ENCODE measurements at regions not wholly inside any gene's neighbourhood (a gene's known extent, or its start where the extent isn't known, plus 50 kb on each side); places are given as distances from the start of the nearest gene placed in this dataset.

GRCh38 chr18:28404694-28405093 is 227.8 kb upstream of the CDH2 start:
- Mint-ChIP-seq H3K27me3 (ENCODE audit: low read depth) (no peaks in the 10 kb centered on the region), H3K9me3 (peaks cover 8% of the 10 kb centered on the region), H3K27ac (no peak overlapping the region), H3K4me1 (ENCODE audit: low read depth) (no peaks in the 10 kb centered on the region), H3K4me3 (no peak overlapping the region), H3K36me3 (ENCODE audit: low read depth) (no peaks in the 10 kb centered on the region)
- CTCF ChIA-PET = no interaction called here
- intact Hi-C loops (cut with micrococcal nuclease) = no loop called here
- no peak for DNase-seq

DNA sequence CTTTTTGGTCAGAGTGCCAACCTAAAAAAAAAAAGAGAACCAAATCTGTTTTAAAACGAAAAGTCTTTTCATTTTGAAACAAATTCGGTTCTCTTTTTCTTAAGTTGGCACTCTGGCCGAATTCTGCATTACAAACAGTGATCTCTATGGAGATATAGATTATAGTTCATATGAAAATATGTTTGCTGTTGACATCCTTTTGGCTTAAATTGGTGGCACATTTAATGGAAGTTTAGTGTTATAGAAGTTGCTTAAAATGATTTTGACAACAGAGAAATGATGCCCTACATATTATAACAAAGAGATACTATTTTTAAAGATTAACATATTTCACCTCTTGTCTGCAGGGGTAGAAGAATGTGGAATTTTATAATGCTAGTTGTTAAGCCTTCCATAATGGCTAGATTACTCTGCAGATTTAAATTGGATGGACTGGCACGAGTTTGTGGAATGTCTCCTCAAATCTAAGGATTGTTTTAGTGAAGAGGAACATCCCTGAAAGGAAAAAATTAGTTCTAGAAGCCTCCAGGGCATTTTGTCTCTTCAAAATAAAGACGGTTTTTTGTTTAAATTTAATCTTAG is 222.9 kb upstream of the CDH2 start:
- H3K9me3 Mint-ChIP-seq = peaks cover 14% of the 10 kb centered on the region

GRCh38 chr18:28398471-28398870 is 221.5 kb upstream of the CDH2 start:
- H3K27ac Mint-ChIP-seq = no peak overlapping the region
- H3K27me3 Mint-ChIP-seq (ENCODE audit: low read depth) = no peaks in the 10 kb centered on the region
- intact Hi-C loops (cut with micrococcal nuclease) = no loop called here
- no peaks in the 10 kb centered on the region for H3K36me3 Mint-ChIP-seq (ENCODE audit: low read depth)
- H3K4me1 Mint-ChIP-seq (ENCODE audit: low read depth) = no peaks in the 10 kb centered on the region
- CTCF ChIA-PET = no interaction called here
- H3K4me3 Mint-ChIP-seq = no peak overlapping the region
- DNase-seq = no peak
- H3K9me3 Mint-ChIP-seq = peaks cover 14% of the 10 kb centered on the region

More for the DNA sequence above, 222.9 kb upstream of the CDH2 start:
- CTCF ChIA-PET = no interaction called here
- Mint-ChIP-seq H3K27ac (no peak overlapping the region), H3K4me3 (no peak overlapping the region), H3K27me3 (ENCODE audit: low read depth) (no peaks in the 10 kb centered on the region), H3K36me3 (ENCODE audit: low read depth) (no peaks in the 10 kb centered on the region), H3K4me1 (ENCODE audit: low read depth) (no peaks in the 10 kb centered on the region)
- intact Hi-C loops (cut with micrococcal nuclease) = no loop called here
- no peak for DNase-seq

DNA sequence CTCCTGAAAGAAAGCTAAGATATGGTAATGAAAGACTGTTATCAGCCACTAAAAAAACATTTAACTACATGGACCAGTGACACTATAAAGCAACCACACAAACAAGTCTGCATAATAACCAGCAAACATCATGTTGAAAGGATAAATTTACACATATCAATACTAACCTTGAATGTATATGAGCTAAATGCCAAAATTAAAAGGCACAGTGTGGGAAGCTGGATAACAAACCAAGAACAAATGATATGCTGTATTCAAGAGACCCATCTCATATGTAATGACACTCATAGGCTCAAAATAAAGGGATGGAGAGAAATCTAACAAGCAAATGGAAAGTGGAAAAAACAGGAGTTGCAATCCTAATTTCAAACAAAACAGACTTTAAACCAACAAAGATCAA is 213.1 kb upstream of the CDH2 start:
- Mint-ChIP-seq H3K9me3 (peaks cover 23% of the 10 kb centered on the region), H3K36me3 (ENCODE audit: low read depth) (peaks cover 2% of the 10 kb centered on the region), H3K27ac (no peak overlapping the region), H3K4me1 (ENCODE audit: low read depth) (no peaks in the 10 kb centered on the region), H3K27me3 (ENCODE audit: low read depth) (no peaks in the 10 kb centered on the region), H3K4me3 (no peak overlapping the region)
- intact Hi-C loops (cut with micrococcal nuclease) = no loop called here
- DNase-seq = no peak
- CTCF ChIA-PET = no interaction called here

- no peaks in the 10 kb centered on the region for H3K4me1 Mint-ChIP-seq (ENCODE audit: low read depth)
- intact Hi-C loops (cut with micrococcal nuclease) = no loop called here
- H3K9me3 Mint-ChIP-seq = peaks cover 16% of the 10 kb centered on the region
- H3K27ac Mint-ChIP-seq = no peak overlapping the region
- H3K4me3 Mint-ChIP-seq = no peak overlapping the region
- H3K27me3 Mint-ChIP-seq (ENCODE audit: low read depth) = no peaks in the 10 kb centered on the region
- CTCF ChIA-PET = no interaction called here
- no peaks in the 10 kb centered on the region for H3K36me3 Mint-ChIP-seq (ENCODE audit: low read depth)
- DNase-seq = peak; percentile 28
These were observed 205.4 kb upstream of the CDH2 start for GRCh38 chr18:28382215-28382879.

DNA sequence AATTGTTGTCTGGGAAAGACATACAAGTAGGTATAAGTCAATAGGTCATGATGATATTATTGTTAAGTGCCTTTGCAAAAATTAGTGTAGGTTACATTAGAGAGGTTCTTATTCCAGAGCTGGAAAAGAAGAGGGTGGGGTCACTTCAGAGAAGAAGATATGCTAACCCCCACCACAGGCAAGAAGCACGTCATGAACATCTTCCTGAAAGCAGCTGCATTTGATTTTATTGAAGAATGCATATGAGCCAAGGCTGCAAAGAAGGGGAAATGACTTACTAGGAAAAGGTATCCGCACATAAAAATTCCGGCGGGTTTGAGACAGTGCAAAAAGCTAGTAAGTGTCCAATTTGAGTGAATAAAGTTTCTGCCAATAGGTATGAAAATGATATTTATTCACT is 195.3 kb upstream of the CDH2 start:
- DNase-seq = no peak
- no peaks in the 10 kb centered on the region for H3K4me1 Mint-ChIP-seq (ENCODE audit: low read depth)
- H3K27ac Mint-ChIP-seq = no peak overlapping the region
- intact Hi-C loops (cut with micrococcal nuclease) = no loop called here
- H3K36me3 Mint-ChIP-seq (ENCODE audit: low read depth) = peaks cover 2% of the 10 kb centered on the region
- CTCF ChIA-PET = no interaction called here
- no peaks in the 10 kb centered on the region for H3K27me3 Mint-ChIP-seq (ENCODE audit: low read depth)
- no peak overlapping the region for H3K4me3 Mint-ChIP-seq
- H3K9me3 Mint-ChIP-seq = peaks cover 4% of the 10 kb centered on the region

GRCh38 chr18:28366676-28367075 is 189.7 kb upstream of the CDH2 start:
- Mint-ChIP-seq H3K27me3 (ENCODE audit: low read depth) (no peaks in the 10 kb centered on the region), H3K4me3 (no peak overlapping the region), H3K4me1 (ENCODE audit: low read depth) (no peaks in the 10 kb centered on the region), H3K36me3 (ENCODE audit: low read depth) (peaks cover 2% of the 10 kb centered on the region), H3K27ac (no peak overlapping the region), H3K9me3 (peaks cover 5% of the 10 kb centered on the region)
- intact Hi-C loops (cut with micrococcal nuclease) = no loop called here
- DNase-seq = no peak
- CTCF ChIA-PET = no interaction called here

GRCh38 chr18:28365411-28365831 is 188.5 kb upstream of the CDH2 start:
- H3K36me3 Mint-ChIP-seq (ENCODE audit: low read depth) = peaks cover 2% of the 10 kb centered on the region
- H3K9me3 Mint-ChIP-seq = peaks cover 5% of the 10 kb centered on the region
- no peaks in the 10 kb centered on the region for H3K4me1 Mint-ChIP-seq (ENCODE audit: low read depth)
- H3K27ac Mint-ChIP-seq = no peak overlapping the region
- H3K4me3 Mint-ChIP-seq = no peak overlapping the region
- no peaks in the 10 kb centered on the region for H3K27me3 Mint-ChIP-seq (ENCODE audit: low read depth)
- no peak for DNase-seq
- CTCF ChIA-PET = no interaction called here
- intact Hi-C loops (cut with micrococcal nuclease) = no loop called here

GRCh38 chr18:28363124-28363523 is 186.2 kb upstream of the CDH2 start:
- Mint-ChIP-seq H3K9me3 (peaks cover 11% of the 10 kb centered on the region), H3K4me3 (no peak overlapping the region), H3K36me3 (ENCODE audit: low read depth) (no peaks in the 10 kb centered on the region), H3K4me1 (ENCODE audit: low read depth) (no peaks in the 10 kb centered on the region), H3K27ac (no peak overlapping the region), H3K27me3 (ENCODE audit: low read depth) (no peaks in the 10 kb centered on the region)
- DNase-seq = no peak
- CTCF ChIA-PET = no interaction called here
- intact Hi-C loops (cut with micrococcal nuclease) = no loop called here

- H3K9me3 Mint-ChIP-seq = peaks cover 10% of the 10 kb centered on the region
- no peak for DNase-seq
- intact Hi-C loops (cut with micrococcal nuclease) = no loop called here
- no peak overlapping the region for H3K27ac Mint-ChIP-seq
- H3K4me3 Mint-ChIP-seq = no peak overlapping the region
- CTCF ChIA-PET = no interaction called here
- H3K4me1 Mint-ChIP-seq (ENCODE audit: low read depth) = no peaks in the 10 kb centered on the region
- no peaks in the 10 kb centered on the region for H3K27me3 Mint-ChIP-seq (ENCODE audit: low read depth)
- no peaks in the 10 kb centered on the region for H3K36me3 Mint-ChIP-seq (ENCODE audit: low read depth)
These were observed 182.2 kb upstream of the CDH2 start for GRCh38 chr18:28359176-28359575.

- CTCF ChIA-PET = no interaction called here
- Mint-ChIP-seq H3K27me3 (ENCODE audit: low read depth) (no peaks in the 10 kb centered on the region), H3K27ac (no peak overlapping the region), H3K4me1 (ENCODE audit: low read depth) (no peaks in the 10 kb centered on the region), H3K4me3 (no peak overlapping the region), H3K9me3 (peaks cover 9% of the 10 kb centered on the region), H3K36me3 (ENCODE audit: low read depth) (no peaks in the 10 kb centered on the region)
- DNase-seq = no peak
- intact Hi-C loops (cut with micrococcal nuclease) = no loop called here
These were observed 181.0 kb upstream of the CDH2 start for GRCh38 chr18:28357766-28358401.

- CTCF ChIA-PET = no interaction called here
- H3K4me3 Mint-ChIP-seq = no peak overlapping the region
- no peak overlapping the region for H3K27ac Mint-ChIP-seq
- H3K4me1 Mint-ChIP-seq (ENCODE audit: low read depth) = no peaks in the 10 kb centered on the region
- intact Hi-C loops (cut with micrococcal nuclease) = no loop called here
- no peak for DNase-seq
- H3K27me3 Mint-ChIP-seq (ENCODE audit: low read depth) = no peaks in the 10 kb centered on the region
- peaks cover 1% of the 10 kb centered on the region for H3K9me3 Mint-ChIP-seq
- H3K36me3 Mint-ChIP-seq (ENCODE audit: low read depth) = no peaks in the 10 kb centered on the region
These were observed 173.9 kb upstream of the CDH2 start for GRCh38 chr18:28350821-28351220.

DNA sequence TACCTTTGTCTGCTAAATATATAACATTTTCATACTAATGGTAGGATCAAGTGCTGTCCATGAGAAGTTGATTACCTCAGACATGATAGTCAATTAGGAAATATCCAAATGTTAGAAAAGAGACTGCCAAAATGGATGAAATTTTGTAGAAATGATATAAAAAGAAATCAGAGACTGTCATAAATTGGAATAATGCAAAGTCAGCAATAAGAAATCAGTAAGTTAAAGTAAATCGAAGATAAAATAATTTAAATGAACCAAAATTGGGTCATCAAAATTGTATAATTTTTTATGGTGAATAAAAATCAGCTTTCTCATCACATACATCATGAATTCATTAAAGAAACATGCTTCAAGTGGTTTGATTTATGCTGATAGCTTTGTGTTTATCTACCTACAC is 165.3 kb upstream of the CDH2 start:
- Mint-ChIP-seq H3K27ac (no peak overlapping the region), H3K36me3 (ENCODE audit: low read depth) (no peaks in the 10 kb centered on the region), H3K4me3 (no peak overlapping the region), H3K4me1 (ENCODE audit: low read depth) (no peaks in the 10 kb centered on the region), H3K9me3 (peaks cover 9% of the 10 kb centered on the region), H3K27me3 (ENCODE audit: low read depth) (no peaks in the 10 kb centered on the region)
- CTCF ChIA-PET = no interaction called here
- intact Hi-C loops (cut with micrococcal nuclease) = no loop called here
- no peak for DNase-seq

Data from activated naive CD4-positive, alpha-beta T cell treated with anti-CD3 and anti-CD28 coated beads for 36 hours (primary cell).